GM12878 (cell line): ENCODE measurements at regions not wholly inside any gene's neighbourhood (a gene's known extent, or its start where the extent isn't known, plus 50 kb on each side); places are given as distances from the start of the nearest gene placed in this dataset.

Source experiments
- ATAC-seq: fragments of 200-7000 bp; cut with Tn5 transposase; 3 replicates; pipeline ENCODE4 v1.9.1; 2020; ENCODE audit warnings: mild to moderate bottlenecking, moderate library complexity
- BruUV-seq: library from RNA; stranded (reverse); fragments of 400-500 nt; replicated peaks from 2 replicates; lab custom pipeline; 2021; lab: Mats Ljungman, UMichigan
- CTCF ChIA-PET: fragments of 300-600 bp; sonication (Branson Sonifier 250); formaldehyde crosslinking; extraction: SDS; loops from one replicate; lab custom pipeline; 2021; ENCODE audit warnings: inconsistent platforms; lab: Yijun Ruan, JAX
- POLR2A ChIA-PET: fragments of 350-600 bp; formaldehyde crosslinking; extraction: SDS; loops from one replicate; lab custom pipeline; 2021; ENCODE audit warnings: inconsistent platforms; lab: Charles Lee
- RAD21 ChIA-PET: fragments of 300-600 bp; sonication (Branson Sonifier 250); formaldehyde crosslinking; loops from one replicate; lab custom pipeline; 2023; ENCODE audit warnings: antibody characterized with exemption; ENCODE audit not compliant: unreplicated experiment; lab: Charles Lee
- SMC1A ChIA-PET: fragments of 300-600 bp; sonication (Branson Sonifier 250); formaldehyde crosslinking; loops from one replicate; lab custom pipeline; 2023; ENCODE audit not compliant: unreplicated experiment, uncharacterized antibody; lab: Charles Lee
- DNase-seq: peaks from one replicate; pipeline ENCODE4 v3.0.0-alpha.2; 2011; ENCODE audit warnings: low read depth, low spot score
- FAIRE-seq: peaks from 3 replicates; lab custom pipeline; 2011; peaks lifted over from hg19 to GRCh38; lab: Jason Lieb, UNC
- H2AFZ ChIP-seq: 2 replicates; pipeline ENCODE4 v1.6.0; 2011; ENCODE audit warnings: low read depth, low read length, control low read depth; ENCODE audit not compliant: control insufficient read depth
- H3K27ac ChIP-seq: 2 replicates; pipeline ENCODE4 v1.5.1; 2011; ENCODE audit warnings: control low read depth; ENCODE audit not compliant: control insufficient read depth, insufficient read depth
- H3K27me3 ChIP-seq, 2 experiments: replicated peaks in 1 of 2; 2 replicates each; pipeline versions ENCODE4 v1.6.0 to v1.6.1; 2011; ENCODE audit warnings: low read length in 1 of 2; ENCODE audit not compliant: control insufficient read depth in 2 of 2, insufficient read depth in 2 of 2
- H3K36me3 ChIP-seq, 2 experiments: 2 replicates each; pipeline ENCODE4 v1.5.1; 2011; ENCODE audit warnings: low read length in 1 of 2; ENCODE audit not compliant: control insufficient read depth in 2 of 2, insufficient read depth in 2 of 2
- H3K4me1 ChIP-seq: 2 replicates; pipeline ENCODE4 v1.6.1; 2011; ENCODE audit warnings: mild to moderate bottlenecking, low read length, moderate library complexity, mixed read lengths; ENCODE audit not compliant: control insufficient read depth, insufficient read depth
- H3K4me2 ChIP-seq: 2 replicates; pipeline ENCODE4 v1.6.0; 2011; ENCODE audit warnings: control low read depth; ENCODE audit not compliant: control insufficient read depth, insufficient read depth
- H3K4me3 ChIP-seq: fragments of 200-600 bp; sonication (generic); 2 replicates; pipeline ENCODE4 v1.5.1; 2016
- H3K79me2 ChIP-seq: 2 replicates; pipeline ENCODE4 v1.6.0; 2011; ENCODE audit warnings: low read length; ENCODE audit not compliant: control insufficient read depth, insufficient read depth
- H3K9ac ChIP-seq: 2 replicates; pipeline ENCODE4 v1.8.0; 2011; ENCODE audit warnings: low read length, control low read depth, mixed read lengths; ENCODE audit not compliant: control insufficient read depth, insufficient read depth
- H3K9me3 ChIP-seq: replicated peaks from 3 replicates; pipeline ENCODE4 v1.5.1; 2011; ENCODE audit warnings: mild to moderate bottlenecking, low read length; ENCODE audit not compliant: control insufficient read depth, insufficient read depth
- H4K20me1 ChIP-seq: 2 replicates; pipeline ENCODE4 v1.6.0; 2011; ENCODE audit not compliant: control insufficient read depth, insufficient read depth
- BHLHE40 ChIP-seq, 2 experiments: fragments of 450-650 bp in 1 of 2; IDR thresholded peaks; 2 replicates each; pipeline ENCODE4 v1.6.1; 2011 to 2017; ENCODE audit warnings: low read depth in 2 of 2, borderline replicate concordance in 1 of 2, improper control_type of control experiment in 1 of 2, low read length in 1 of 2, mild to moderate bottlenecking in 1 of 2
- CTCF ChIP-seq, 3 experiments: IDR thresholded peaks in 2 of 3; conservative IDR thresholded peaks in 1 of 3; 2 replicates each; pipeline ENCODE4 v1.5.1; 2011; ENCODE audit warnings: low read depth in 3 of 3, low read length in 3 of 3, mild to moderate bottlenecking in 3 of 3, control low read depth in 2 of 3, moderate library complexity in 2 of 3, inconsistent platforms in 1 of 3, mixed read lengths in 1 of 3; ENCODE audit not compliant: control insufficient read depth in 2 of 3, insufficient read depth in 1 of 3; ENCODE audit errors: extremely low read depth in 1 of 3
- FOS ChIP-seq: IDR thresholded peaks from 3 replicates; pipeline ENCODE4 v1.6.1; 2011; ENCODE audit warnings: borderline replicate concordance; ENCODE audit not compliant: insufficient read length; ENCODE audit errors: extremely low read depth
- NBN ChIP-seq: fragments of 450-650 bp; IDR thresholded peaks from 2 replicates; pipeline ENCODE4 v1.6.1; 2016
- NFYA ChIP-seq: IDR thresholded peaks from 2 replicates; pipeline ENCODE4 v1.6.1; 2011; ENCODE audit warnings: low read depth, mild to moderate bottlenecking, low read length, improper control_type of control experiment, borderline replicate concordance
- NR2C2 ChIP-seq: IDR thresholded peaks from 2 replicates; pipeline ENCODE4 v1.6.1; 2011; ENCODE audit warnings: borderline replicate concordance, low read depth; ENCODE audit not compliant: control insufficient read depth, insufficient read length
- PRDM15 ChIP-seq: fragments of 450-650 bp; formaldehyde crosslinking; IDR thresholded peaks from 2 replicates; pipeline ENCODE4 v1.4.0; 2020; ENCODE audit warnings: mild to moderate bottlenecking, moderate library complexity
- RAD21 ChIP-seq: IDR thresholded peaks from 2 replicates; pipeline ENCODE4 v1.6.1; 2011; ENCODE audit warnings: mild to moderate bottlenecking, low read depth, low read length, moderate library complexity; ENCODE audit not compliant: insufficient read depth
- RBBP5 ChIP-seq: fragments of 200-600 bp; sonication (generic); conservative IDR thresholded peaks from 2 replicates; pipeline ENCODE4 v1.6.1; 2016
- TCF7 ChIP-seq: IDR thresholded peaks from 2 replicates; pipeline ENCODE4 v1.6.1; 2014; ENCODE audit warnings: antibody characterized with exemption, borderline replicate concordance
- WRNIP1 ChIP-seq: IDR thresholded peaks from 2 replicates; pipeline ENCODE4 v1.6.1; 2011; ENCODE audit warnings: low read depth, low read length, improper control_type of control experiment, borderline replicate concordance
- ZBTB40 ChIP-seq: fragments of 450-650 bp; IDR thresholded peaks from 2 replicates; pipeline ENCODE4 v1.6.1; 2016; ENCODE audit warnings: mild to moderate bottlenecking, moderate library complexity, borderline replicate concordance
- WGBS: methylation state at CpG from one replicate; pipeline ENCODE4 v1.1.6; 2016; ENCODE audit warnings: low lambda C conversion rate; ENCODE audit not compliant: insufficient replicate concordance, insufficient coverage; ENCODE audit errors: missing lambda C conversion rate; 5-methylcytosine and 5-hydroxymethylcytosine counted together
- in situ Hi-C: fragments of 300-500 bp; cut with MboI; formaldehyde crosslinking; loops from 9 replicates; pipeline ENCODE4 v1.14.3; 2018; ENCODE audit warnings: mixed read lengths
- intact Hi-C: fragments of 100-400 bp; cut with micrococcal nuclease; formaldehyde crosslinking; loops from one replicate; pipeline ENCODE4 v1.14.2; 2022; ENCODE audit not compliant: unreplicated experiment

DNA sequence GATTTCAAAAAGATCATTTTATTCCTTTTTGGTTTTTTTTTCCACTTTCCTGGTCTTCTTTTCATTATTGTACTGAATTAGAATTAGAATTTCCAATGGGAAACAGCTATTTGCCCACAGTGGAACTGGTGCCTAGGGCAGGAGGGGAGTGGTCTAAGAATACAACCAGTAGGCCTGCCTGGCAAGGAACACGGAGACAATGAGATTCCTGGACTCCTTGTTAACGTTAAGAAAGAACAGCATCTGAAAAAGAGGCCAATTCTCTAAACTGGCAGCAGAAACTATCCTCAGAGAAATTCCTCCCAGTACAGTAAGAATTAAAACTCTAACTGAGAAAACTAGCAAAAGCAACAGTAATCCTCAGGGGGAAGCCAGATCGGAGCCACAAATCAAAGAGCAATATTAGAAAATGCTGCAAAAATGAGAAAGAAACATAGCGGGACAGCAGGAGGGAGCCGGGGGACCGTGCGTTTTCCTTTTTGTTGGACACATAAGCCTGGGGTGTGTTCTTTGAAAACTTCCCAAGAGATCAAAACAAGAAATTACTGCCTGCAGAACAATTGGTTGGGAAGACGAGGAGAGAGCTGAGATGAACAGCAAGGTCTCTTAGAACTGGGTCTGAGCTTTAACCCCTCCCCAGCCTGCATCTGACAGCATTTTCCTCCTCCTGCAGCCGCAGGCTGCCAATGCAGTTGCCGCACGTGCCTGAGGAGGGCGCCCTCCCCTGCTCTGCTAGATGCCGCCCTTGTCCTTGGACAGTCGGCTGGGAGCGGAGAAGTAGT, 776.0 kb downstream of the TSN start:
- intact Hi-C loops: no loop called here
- BruUV-seq: no TSS peak
- DNase-seq (no peak), ATAC-seq (no peak), FAIRE-seq (no peak)
- CTCF ChIA-PET: interaction anchor here (0.6 to 1.3 kb wide), 8 partner anchors 11 to 1368 kb away, joined by 3 to 4 read pairs (median 3); no protein-coding TSS in a partner anchor
- no peak overlapping the region for H3K4me3 ChIP-seq
- no peaks in the 10 kb centered on the region for H3K4me1 ChIP-seq
- RAD21 ChIA-PET: interaction anchor here (0.7 to 1.3 kb wide), 5 partner anchors 13 to 214 kb away, joined by 3 read pairs; no protein-coding TSS in a partner anchor
- H3K9me3 ChIP-seq: no peaks in the 10 kb centered on the region
- H3K9ac ChIP-seq: no peak overlapping the region
- H2AFZ ChIP-seq: no peak overlapping the region
- in situ Hi-C loops: no loop called here
- no peaks in the 10 kb centered on the region for H3K79me2 ChIP-seq
- POLR2A ChIA-PET: interaction anchor here (0.6 to 1.4 kb wide), 3 partner anchors 9 to 209 kb away, joined by 3 to 6 read pairs (median 3); no protein-coding TSS in a partner anchor
- H4K20me1 ChIP-seq: no peaks in the 10 kb centered on the region
- no peaks in the 10 kb centered on the region for H3K36me3 ChIP-seq
- WGBS: 58% methylated on average over 15 of the region's 15 CpGs
- no peaks in the 10 kb centered on the region for H3K27me3 ChIP-seq
- H3K27ac ChIP-seq: no peak overlapping the region
- no peak overlapping the region for H3K4me2 ChIP-seq
- SMC1A ChIA-PET: interaction anchor here (0.6 to 2.4 kb wide), 17 partner anchors 10 to 976 kb away, joined by 3 to 7 read pairs (median 4); no protein-coding TSS in a partner anchor
- no peak for TF ChIP-seq FOS
- TF ChIP-seq BHLHE40 (IDR thresholded peaks at IDR 0.05; ENCODE audit: borderline replicate concordance in 1 of 2, low read depth in 2 of 2, low read length in 1 of 2): 0 out of 4 replicates have a peak, but pooled peaks of 1 of the 2 experiments have one; percentile 30
- no peak for TF ChIP-seq RBBP5
- no peak for TF ChIP-seq PRDM15 (CRISPR knock-in tag)
- TF ChIP-seq NR2C2: no peak
- peak; percentile 22; the same call in 1 of the 2 replicates for TF ChIP-seq RAD21
- TF ChIP-seq ZBTB40: no peak
- no peak for TF ChIP-seq NFYA
- peak in 1 of 3 experiments; percentile 32; a peak in 1 of 6 replicates for TF ChIP-seq CTCF (IDR thresholded peaks at IDR 0.05 in 2 of 3, conservative IDR thresholded peaks at IDR 0.05 in 1 of 3; ENCODE audit: control insufficient read depth in 2 of 3, extremely low read depth in 1 of 3, insufficient read depth in 1 of 3, low read depth in 3 of 3, low read length in 3 of 3)
- TF ChIP-seq TCF7: no peak
- no peak for TF ChIP-seq NBN
- TF ChIP-seq WRNIP1: no peak
